ENCODE measurements at regions not wholly inside any gene's neighbourhood (a gene's known extent, or its start where the extent isn't known, plus 50 kb on each side); places are given as distances from the start of the nearest gene placed in this dataset.
"Not testable (repeated sequence)": the region's sequence is repeated elsewhere in the genome, so short reads cannot be mapped to it uniquely, and the experiment has no call there.

GRCh38 chr11:81570669-81571068 is 1163.0 kb downstream of the FAM181B start:
- no peak for TF ChIP-seq CTCF (IDR thresholded peaks at IDR 0.05; ENCODE audit: low read depth, low read length)
- no peak for DNase-seq (ENCODE audit: extremely low read depth, low read depth)

- DNase-seq (ENCODE audit: extremely low read depth, low read depth) = no peak
- TF ChIP-seq CTCF (IDR thresholded peaks at IDR 0.05; ENCODE audit: low read depth, low read length) = no peak
Measured at GRCh38 chr11:81569999-81570398, 1163.7 kb downstream of the FAM181B start.

GRCh38 chr11:81568918-81569317 is 1164.7 kb downstream of the FAM181B start:
- DNase-seq (ENCODE audit: extremely low read depth, low read depth) = no peak
- TF ChIP-seq CTCF (IDR thresholded peaks at IDR 0.05; ENCODE audit: low read depth, low read length) = no peak

- no peak for DNase-seq (ENCODE audit: extremely low read depth, low read depth)
- no peak for TF ChIP-seq CTCF (IDR thresholded peaks at IDR 0.05; ENCODE audit: low read depth, low read length)
Measured at GRCh38 chr11:81548123-81548522, 1185.5 kb downstream of the FAM181B start.

GRCh38 chr11:81539806-81540205 is 1193.9 kb downstream of the FAM181B start:
- not testable (repeated sequence) for DNase-seq (ENCODE audit: extremely low read depth, low read depth)

- DNase-seq (ENCODE audit: extremely low read depth, low read depth) = no peak
- TF ChIP-seq CTCF (IDR thresholded peaks at IDR 0.05; ENCODE audit: low read depth, low read length) = no peak
Measured at GRCh38 chr11:81515566-81515965, 1218.1 kb downstream of the FAM181B start.

- no peak for DNase-seq (ENCODE audit: extremely low read depth, low read depth)
- TF ChIP-seq CTCF (IDR thresholded peaks at IDR 0.05; ENCODE audit: low read depth, low read length) = peak; percentile 31
Measured at GRCh38 chr11:81497202-81497804, 1236.4 kb downstream of the FAM181B start.

GRCh38 chr11:81496601-81497000 is 1237.1 kb downstream of the FAM181B start:
- no peak for DNase-seq (ENCODE audit: extremely low read depth, low read depth)
- no peak for TF ChIP-seq CTCF (IDR thresholded peaks at IDR 0.05; ENCODE audit: low read depth, low read length)

Data from AG09319 (cell line).